CD14-positive monocyte (primary cell): ENCODE measurements at regions not wholly inside any gene's neighbourhood (a gene's known extent, or its start where the extent isn't known, plus 50 kb on each side); places are given as distances from the start of the nearest gene placed in this dataset.

ENCODE experiments used
- DNase-seq, 3 donors: peaks; one replicate each; pipeline ENCODE4 v3.0.0-alpha.2; 2011 to 2022
- H2AFZ ChIP-seq: 2 replicates; pipeline ENCODE4 v1.6.0; 2012; ENCODE audit warnings: mild to moderate bottlenecking, low read depth, low read length, inconsistent platforms; ENCODE audit not compliant: insufficient read depth, poor library complexity, severe bottlenecking
- H3K27ac ChIP-seq, 2 donors: 1 replicate in 1 of 2; 2 replicates in 1 of 2; pipeline ENCODE4 v1.5.1; 2012 to 2013; ENCODE audit warnings: low read length in 2 of 2, control low read depth in 1 of 2, inconsistent platforms in 1 of 2, low read depth in 1 of 2, mild to moderate bottlenecking in 1 of 2
- H3K27me3 ChIP-seq, 2 donors: one replicate each; pipeline versions ENCODE4 v1.6.0 to v1.6.1; 2011 to 2013; ENCODE audit warnings: low read length in 2 of 2; ENCODE audit not compliant: control insufficient read depth in 2 of 2, insufficient read depth in 2 of 2
- H3K36me3 ChIP-seq, 2 donors: replicated peaks in 1 of 2; 1 replicate in 1 of 2; 2 replicates in 1 of 2; pipeline versions ENCODE4 v1.5.1 to v1.6.1; 2012 to 2013; ENCODE audit warnings: low read length in 2 of 2, control low read depth in 1 of 2, inconsistent platforms in 1 of 2, mild to moderate bottlenecking in 1 of 2; ENCODE audit not compliant: insufficient read depth in 2 of 2, control insufficient read depth in 1 of 2
- H3K4me1 ChIP-seq, 2 donors: 1 replicate in 1 of 2; 2 replicates in 1 of 2; pipeline versions ENCODE4 v1.5.1 to v1.6.1; 2012 to 2013; ENCODE audit warnings: low read length in 2 of 2, control low read depth in 1 of 2, inconsistent platforms in 1 of 2, mild to moderate bottlenecking in 1 of 2, moderate library complexity in 1 of 2; ENCODE audit not compliant: insufficient read depth in 2 of 2, control insufficient read depth in 1 of 2
- H3K4me2 ChIP-seq: replicated peaks from 2 replicates; pipeline ENCODE3; 2012; ENCODE audit warnings: low read length, moderate library complexity, mild to moderate bottlenecking; ENCODE audit not compliant: poor library complexity, severe bottlenecking; ENCODE audit errors: extremely low read depth
- H3K4me3 ChIP-seq, 3 experiments: fragments of 200-600 bp in 1 of 3; sonication (generic) in 1 of 3; replicated peaks in 1 of 3; 1 replicate in 2 of 3; 2 replicates in 1 of 3; pipeline ENCODE4 v1.5.1; 2011 to 2013; ENCODE audit warnings: low read length in 3 of 3, mild to moderate bottlenecking in 3 of 3, control low read depth in 2 of 3, low read depth in 2 of 3, inconsistent platforms in 1 of 3, moderate library complexity in 1 of 3
- H3K79me2 ChIP-seq: 2 replicates; pipeline ENCODE4 v1.6.0; 2012; ENCODE audit warnings: mild to moderate bottlenecking, control low read depth, inconsistent platforms, low read length, moderate library complexity; ENCODE audit not compliant: insufficient read depth
- H3K9ac ChIP-seq: 2 replicates; pipeline ENCODE4 v1.6.0; 2017; ENCODE audit warnings: low read length, mild to moderate bottlenecking; ENCODE audit not compliant: insufficient read depth, poor library complexity, severe bottlenecking
- H3K9me3 ChIP-seq, 2 donors: replicated peaks in 1 of 2; 1 replicate in 1 of 2; 2 replicates in 1 of 2; pipeline versions ENCODE4 v1.5.1 to v1.6.1; 2012 to 2013; ENCODE audit warnings: low read length in 2 of 2, control low read depth in 1 of 2; ENCODE audit not compliant: control insufficient read depth in 1 of 2, insufficient read depth in 1 of 2
- H4K20me1 ChIP-seq: 2 replicates; pipeline ENCODE4 v1.6.0; 2012; ENCODE audit warnings: mild to moderate bottlenecking, low read length, control low read depth, moderate library complexity; ENCODE audit not compliant: insufficient read depth
- H3K27ac Mint-ChIP-seq, 7 donors: one replicate each; pipeline ENCODE4 v1.8.0; 2020; ENCODE audit warnings: mild to moderate bottlenecking in 7 of 7, mixed read lengths in 7 of 7, moderate library complexity in 6 of 7, inconsistent platforms in 2 of 7
- H3K27me3 Mint-ChIP-seq, 3 donors: one replicate each; pipeline ENCODE4 v1.8.0; 2021 to 2022; ENCODE audit warnings: low read depth in 3 of 3, mild to moderate bottlenecking in 3 of 3, mixed read lengths in 3 of 3, moderate library complexity in 3 of 3, inconsistent platforms in 1 of 3
- H3K36me3 Mint-ChIP-seq, 2 donors: one replicate each; pipeline ENCODE4 v1.8.0; 2020; ENCODE audit warnings: mixed read lengths in 2 of 2, inconsistent platforms in 1 of 2, mild to moderate bottlenecking in 1 of 2
- H3K4me1 Mint-ChIP-seq: one replicate; pipeline ENCODE4 v1.8.0; 2020; ENCODE audit warnings: mild to moderate bottlenecking, mixed read lengths
- H3K4me3 Mint-ChIP-seq, 2 donors: one replicate each; pipeline ENCODE4 v1.8.0; 2020; ENCODE audit warnings: mild to moderate bottlenecking in 2 of 2, mixed read lengths in 2 of 2, moderate library complexity in 1 of 2
- H3K9me3 Mint-ChIP-seq, 7 donors: one replicate each; pipeline ENCODE4 v1.8.0; 2020 to 2022; ENCODE audit warnings: mixed read lengths in 7 of 7, mild to moderate bottlenecking in 6 of 7, moderate library complexity in 6 of 7, inconsistent platforms in 2 of 7
- WGBS: methylation state at CpG from one replicate; pipeline ENCODE4 v1.1.5; 2013; ENCODE audit warnings: missing lambda C conversion rate; ENCODE audit not compliant: insufficient coverage; 5-methylcytosine and 5-hydroxymethylcytosine counted together
- intact Hi-C, 2 donors: fragments of 100-400 bp; cut with micrococcal nuclease; formaldehyde crosslinking; loops; one replicate each; pipeline versions ENCODE4 v1.15.0 to v1.15.1; 2023
- TF ChIP-seq, protein P1 (sequence below): fragments of 200-600 bp; IDR thresholded peaks from one replicate; pipeline ENCODE4 v1.8.0; 2022; ENCODE audit warnings: antibody characterized with exemption, mild to moderate bottlenecking

DNA sequence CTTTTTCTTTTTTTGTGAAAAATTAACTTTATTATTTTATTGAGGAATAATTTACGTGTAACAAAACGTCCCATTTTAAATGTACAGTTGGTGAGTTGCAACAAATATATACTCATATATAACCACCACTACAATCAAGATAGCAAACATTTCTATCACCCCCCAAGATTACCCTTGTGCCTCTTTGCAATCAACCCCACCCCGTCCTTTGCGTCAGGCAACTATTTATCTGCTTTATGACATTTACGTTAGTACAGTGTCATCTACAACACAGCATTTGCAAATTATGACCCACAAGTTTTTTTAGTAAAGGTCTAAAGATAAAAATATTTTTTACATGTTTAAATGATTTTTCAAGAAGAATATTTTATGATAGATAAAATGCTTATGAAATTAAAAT, 485.6 kb upstream of the SOX9 start:
- no CpG with 5 or more reads among the region's 5 CpGs for WGBS

DNA sequence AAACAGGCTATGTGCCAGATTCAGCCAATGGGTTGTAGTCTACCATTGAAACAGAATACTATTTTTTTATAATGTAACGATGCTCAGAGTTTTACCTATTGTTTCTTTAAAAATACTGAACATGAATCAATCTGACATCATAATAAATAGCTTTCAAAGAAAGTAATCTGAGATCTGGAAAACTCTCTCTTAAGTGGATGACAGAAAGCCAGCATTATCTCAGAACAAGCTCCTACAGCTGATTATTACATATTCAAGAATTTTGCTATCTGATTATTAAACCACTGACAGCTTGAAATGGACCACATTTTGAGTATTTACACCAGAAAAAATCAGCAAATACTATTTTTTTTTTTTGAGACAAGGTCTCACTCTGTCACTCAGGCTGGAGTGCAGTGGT, 484.2 kb upstream of the SOX9 start:
- H3K4me1 ChIP-seq, result no peaks in the 10 kb centered on the region
- TF ChIP-seq, protein P1, sequence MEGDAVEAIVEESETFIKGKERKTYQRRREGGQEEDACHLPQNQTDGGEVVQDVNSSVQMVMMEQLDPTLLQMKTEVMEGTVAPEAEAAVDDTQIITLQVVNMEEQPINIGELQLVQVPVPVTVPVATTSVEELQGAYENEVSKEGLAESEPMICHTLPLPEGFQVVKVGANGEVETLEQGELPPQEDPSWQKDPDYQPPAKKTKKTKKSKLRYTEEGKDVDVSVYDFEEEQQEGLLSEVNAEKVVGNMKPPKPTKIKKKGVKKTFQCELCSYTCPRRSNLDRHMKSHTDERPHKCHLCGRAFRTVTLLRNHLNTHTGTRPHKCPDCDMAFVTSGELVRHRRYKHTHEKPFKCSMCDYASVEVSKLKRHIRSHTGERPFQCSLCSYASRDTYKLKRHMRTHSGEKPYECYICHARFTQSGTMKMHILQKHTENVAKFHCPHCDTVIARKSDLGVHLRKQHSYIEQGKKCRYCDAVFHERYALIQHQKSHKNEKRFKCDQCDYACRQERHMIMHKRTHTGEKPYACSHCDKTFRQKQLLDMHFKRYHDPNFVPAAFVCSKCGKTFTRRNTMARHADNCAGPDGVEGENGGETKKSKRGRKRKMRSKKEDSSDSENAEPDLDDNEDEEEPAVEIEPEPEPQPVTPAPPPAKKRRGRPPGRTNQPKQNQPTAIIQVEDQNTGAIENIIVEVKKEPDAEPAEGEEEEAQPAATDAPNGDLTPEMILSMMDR, result no peak
- no peak for DNase-seq
- H3K4me3 Mint-ChIP-seq, result no peak overlapping the region
- no peaks in the 10 kb centered on the region for H3K36me3 ChIP-seq
- no peaks in the 10 kb centered on the region for H3K27me3 Mint-ChIP-seq
- no peaks in the 10 kb centered on the region for H3K27me3 ChIP-seq
- peaks cover 0 to 6% (median 3%) of the 10 kb centered on the region in 7 donors for H3K9me3 Mint-ChIP-seq
- no peaks in the 10 kb centered on the region for H4K20me1 ChIP-seq
- intact Hi-C loops, result no loop called here
- no peak overlapping the region for H3K27ac ChIP-seq
- H2AFZ ChIP-seq, result no peak overlapping the region
- no peaks in the 10 kb centered on the region for H3K36me3 Mint-ChIP-seq
- no peaks in the 10 kb centered on the region for H3K9me3 ChIP-seq
- no peaks in the 10 kb centered on the region for H3K4me1 Mint-ChIP-seq
- no CpG with 5 or more reads among the region's 1 CpG for WGBS
- H3K79me2 ChIP-seq, result no peaks in the 10 kb centered on the region
- H3K9ac ChIP-seq, result no peak overlapping the region
- H3K4me3 ChIP-seq, result no peak overlapping the region
- no peak overlapping the region for H3K4me2 ChIP-seq
- no peak overlapping the region for H3K27ac Mint-ChIP-seq

More for the DNA sequence above, 485.6 kb upstream of the SOX9 start:
- Histone ChIP-seq H3K27ac (no peak overlapping the region), H3K4me3 (no peak overlapping the region), H3K4me2 (no peak overlapping the region), H3K4me1 (no peaks in the 10 kb centered on the region), H3K79me2 (no peaks in the 10 kb centered on the region), H3K9ac (no peak overlapping the region), H2AFZ (no peak overlapping the region), H3K9me3 (no peaks in the 10 kb centered on the region), H3K36me3 (no peaks in the 10 kb centered on the region), H4K20me1 (no peaks in the 10 kb centered on the region), H3K27me3 (no peaks in the 10 kb centered on the region)
- Mint-ChIP-seq H3K36me3 (no peaks in the 10 kb centered on the region), H3K27me3 (no peaks in the 10 kb centered on the region), H3K4me1 (no peaks in the 10 kb centered on the region), H3K4me3 (no peak overlapping the region), H3K9me3 (peaks cover 0 to 3% (median 0%) of the 10 kb centered on the region in 7 donors), H3K27ac (no peak overlapping the region)
- DNase-seq, result no peak
- TF ChIP-seq, protein P1, result no peak
- intact Hi-C loops, result no loop called here
